Endodermal cell (in vitro differentiated cells): ENCODE measurements at regions not wholly inside any gene's neighbourhood (a gene's known extent, or its start where the extent isn't known, plus 50 kb on each side); places are given as distances from the start of the nearest gene placed in this dataset.

Experiments used
- DNase-seq: peaks from one replicate; pipeline ENCODE4 v3.0.0-alpha.2; 2017
- H3K27ac ChIP-seq: 2 replicates; pipeline ENCODE4 v1.5.1; 2013; ENCODE audit warnings: mild to moderate bottlenecking, low read depth, low read length, moderate library complexity
- H3K27me3 ChIP-seq: 2 replicates; pipeline ENCODE4 v1.6.1; 2013; ENCODE audit warnings: mild to moderate bottlenecking, low read length, moderate library complexity; ENCODE audit not compliant: insufficient read depth, control insufficient read depth, poor library complexity, severe bottlenecking
- H3K36me3 ChIP-seq: 2 replicates; pipeline ENCODE4 v1.7.0; 2013; ENCODE audit warnings: mild to moderate bottlenecking, low read length, moderate library complexity; ENCODE audit not compliant: control insufficient read depth, insufficient read depth
- H3K4me1 ChIP-seq: one replicate; pipeline ENCODE4 v1.7.0; 2013; ENCODE audit warnings: low read length; ENCODE audit not compliant: control insufficient read depth, insufficient read depth
- H3K4me3 ChIP-seq: 2 replicates; pipeline ENCODE4 v1.5.1; 2013; ENCODE audit warnings: mild to moderate bottlenecking, low read length, moderate library complexity
- H3K9ac ChIP-seq: 2 replicates; pipeline ENCODE4 v1.6.1; 2013; ENCODE audit warnings: mild to moderate bottlenecking, low read length, moderate library complexity; ENCODE audit not compliant: poor library complexity, severe bottlenecking; ENCODE audit errors: extremely low read depth
- H3K9me3 ChIP-seq: 2 replicates; pipeline ENCODE4 v1.6.1; 2013; ENCODE audit warnings: mild to moderate bottlenecking, low read length, moderate library complexity; ENCODE audit not compliant: control insufficient read depth
- H3K27ac Mint-ChIP-seq: 2 replicates; pipeline ENCODE4 v1.8.0; 2020; ENCODE audit warnings: mixed read lengths
- H3K27me3 Mint-ChIP-seq: 2 replicates; pipeline ENCODE4 v1.8.0; 2021; ENCODE audit warnings: mild to moderate bottlenecking, mixed read lengths; ENCODE audit not compliant: insufficient read depth
- H3K36me3 Mint-ChIP-seq: 2 replicates; pipeline ENCODE4 v1.8.0; 2020; ENCODE audit warnings: low read depth, mixed read lengths
- H3K4me1 Mint-ChIP-seq: 2 replicates; pipeline ENCODE4 v1.8.0; 2020; ENCODE audit warnings: mixed read lengths
- H3K4me3 Mint-ChIP-seq: 2 replicates; pipeline ENCODE4 v1.8.0; 2020; ENCODE audit warnings: mild to moderate bottlenecking, moderate library complexity, mixed read lengths
- H3K9me3 Mint-ChIP-seq: 2 replicates; pipeline ENCODE4 v1.8.0; 2020; ENCODE audit warnings: mild to moderate bottlenecking, mixed read lengths
- WGBS, 2 experiments: methylation state at CpG; one replicate each; pipeline versions ENCODE4 v1.1.5 to v1.1.7; 2013; ENCODE audit warnings: missing lambda C conversion rate in 2 of 2, mixed read lengths in 1 of 2; ENCODE audit not compliant: insufficient coverage in 1 of 2, insufficient read length in 1 of 2; 5-methylcytosine and 5-hydroxymethylcytosine counted together
- TF ChIP-seq, protein P1 (sequence below): fragments of 200-600 bp; sonication (generic); conservative IDR thresholded peaks from 2 replicates; pipeline ENCODE4 v1.5.0; 2021; ENCODE audit warnings: antibody characterized with exemption, mild to moderate bottlenecking

GRCh38 chr7:142409471-142409870 lies 151.6 kb upstream of the PRSS58 start:
- H3K27ac ChIP-seq, result no peak overlapping the region
- no peaks in the 10 kb centered on the region for H3K36me3 ChIP-seq
- H3K36me3 Mint-ChIP-seq, result no peaks in the 10 kb centered on the region
- no peaks in the 10 kb centered on the region for H3K27me3 ChIP-seq
- TF ChIP-seq, protein P1, sequence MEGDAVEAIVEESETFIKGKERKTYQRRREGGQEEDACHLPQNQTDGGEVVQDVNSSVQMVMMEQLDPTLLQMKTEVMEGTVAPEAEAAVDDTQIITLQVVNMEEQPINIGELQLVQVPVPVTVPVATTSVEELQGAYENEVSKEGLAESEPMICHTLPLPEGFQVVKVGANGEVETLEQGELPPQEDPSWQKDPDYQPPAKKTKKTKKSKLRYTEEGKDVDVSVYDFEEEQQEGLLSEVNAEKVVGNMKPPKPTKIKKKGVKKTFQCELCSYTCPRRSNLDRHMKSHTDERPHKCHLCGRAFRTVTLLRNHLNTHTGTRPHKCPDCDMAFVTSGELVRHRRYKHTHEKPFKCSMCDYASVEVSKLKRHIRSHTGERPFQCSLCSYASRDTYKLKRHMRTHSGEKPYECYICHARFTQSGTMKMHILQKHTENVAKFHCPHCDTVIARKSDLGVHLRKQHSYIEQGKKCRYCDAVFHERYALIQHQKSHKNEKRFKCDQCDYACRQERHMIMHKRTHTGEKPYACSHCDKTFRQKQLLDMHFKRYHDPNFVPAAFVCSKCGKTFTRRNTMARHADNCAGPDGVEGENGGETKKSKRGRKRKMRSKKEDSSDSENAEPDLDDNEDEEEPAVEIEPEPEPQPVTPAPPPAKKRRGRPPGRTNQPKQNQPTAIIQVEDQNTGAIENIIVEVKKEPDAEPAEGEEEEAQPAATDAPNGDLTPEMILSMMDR, result no peak
- no peak overlapping the region for H3K4me3 Mint-ChIP-seq
- no peaks in the 10 kb centered on the region for H3K27me3 Mint-ChIP-seq
- DNase-seq, result no peak
- no peaks in the 10 kb centered on the region for H3K9me3 ChIP-seq
- no peaks in the 10 kb centered on the region for H3K9me3 Mint-ChIP-seq
- H3K4me1 Mint-ChIP-seq, result no peaks in the 10 kb centered on the region
- H3K4me1 ChIP-seq, result no peaks in the 10 kb centered on the region
- H3K4me3 ChIP-seq, result no peak overlapping the region
- H3K9ac ChIP-seq, result no peak overlapping the region
- no peak overlapping the region for H3K27ac Mint-ChIP-seq

GRCh38 chr7:142408794-142409193 lies 150.9 kb upstream of the PRSS58 start:
- H3K4me3 ChIP-seq, result no peak overlapping the region
- H3K36me3 Mint-ChIP-seq, result no peaks in the 10 kb centered on the region
- no peaks in the 10 kb centered on the region for H3K4me1 ChIP-seq
- no peak overlapping the region for H3K9ac ChIP-seq
- H3K4me3 Mint-ChIP-seq, result no peak overlapping the region
- no peak overlapping the region for H3K27ac Mint-ChIP-seq
- no peaks in the 10 kb centered on the region for H3K27me3 ChIP-seq
- H3K9me3 ChIP-seq, result no peaks in the 10 kb centered on the region
- H3K9me3 Mint-ChIP-seq, result no peaks in the 10 kb centered on the region
- no peak for DNase-seq
- no peaks in the 10 kb centered on the region for H3K27me3 Mint-ChIP-seq
- no peaks in the 10 kb centered on the region for H3K4me1 Mint-ChIP-seq
- TF ChIP-seq, protein P1, result no peak
- H3K27ac ChIP-seq, result no peak overlapping the region
- H3K36me3 ChIP-seq, result no peaks in the 10 kb centered on the region

DNA sequence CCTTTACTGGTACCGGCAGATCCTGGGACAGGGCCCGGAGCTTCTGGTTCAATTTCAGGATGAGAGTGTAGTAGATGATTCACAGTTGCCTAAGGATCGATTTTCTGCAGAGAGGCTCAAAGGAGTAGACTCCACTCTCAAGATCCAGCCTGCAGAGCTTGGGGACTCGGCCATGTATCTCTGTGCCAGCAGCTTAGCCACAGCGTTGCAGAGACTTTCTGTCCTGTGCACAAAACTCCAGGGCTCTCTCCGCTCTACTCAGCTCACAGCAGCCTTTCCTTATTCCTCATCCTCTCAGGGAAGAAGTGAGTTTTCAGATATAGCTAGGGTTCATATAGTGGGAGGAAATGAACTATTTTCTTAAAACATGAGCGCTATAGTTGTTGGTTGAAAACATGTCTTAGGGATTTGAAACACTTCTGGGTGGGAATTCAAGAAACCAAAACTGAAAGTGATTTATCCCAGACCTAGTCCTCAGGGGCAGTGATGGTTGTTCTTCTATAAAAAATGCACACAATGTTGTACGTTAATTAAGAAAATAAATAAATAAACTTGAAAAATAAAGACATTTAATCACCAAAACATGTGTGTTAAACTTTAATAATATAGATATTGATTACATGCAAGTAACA lies 150.2 kb upstream of the PRSS58 start:
- Mint-ChIP-seq H3K27me3 (no peaks in the 10 kb centered on the region), H3K27ac (no peak overlapping the region), H3K4me1 (no peaks in the 10 kb centered on the region), H3K36me3 (no peaks in the 10 kb centered on the region), H3K9me3 (no peaks in the 10 kb centered on the region), H3K4me3 (no peak overlapping the region)
- Histone ChIP-seq H3K27me3 (no peaks in the 10 kb centered on the region), H3K9ac (no peak overlapping the region), H3K4me1 (no peaks in the 10 kb centered on the region), H3K4me3 (no peak overlapping the region), H3K36me3 (no peaks in the 10 kb centered on the region), H3K27ac (no peak overlapping the region), H3K9me3 (no peaks in the 10 kb centered on the region)
- no peak for DNase-seq
- WGBS, 2 experiments, result 88 to 100% methylated on average over 4 to 7 of the region's 8 CpGs
- TF ChIP-seq, protein P1, result no peak
